ENCODE measurements at regions not wholly inside any gene's neighbourhood (a gene's known extent, or its start where the extent isn't known, plus 50 kb on each side); places are given as distances from the start of the nearest gene placed in this dataset.

GRCh38 chr4:135207531-135207930 is 1005.9 kb upstream of the PABPC4L start:
- no peak overlapping the region for H2AFZ ChIP-seq (ENCODE audit: low read depth, low read length, severe bottlenecking)
- H4K20me1 ChIP-seq (ENCODE audit: low read depth, low read length) = no peaks in the 10 kb centered on the region

GRCh38 chr4:135204311-135204710 is 1002.7 kb upstream of the PABPC4L start:
- no peaks in the 10 kb centered on the region for H3F3A ChIP-seq (ENCODE audit: insufficient read depth)
- H3K4me2 ChIP-seq (ENCODE audit: low read depth, low read length, poor library complexity, severe bottlenecking) = no peak overlapping the region
- H3K79me2 ChIP-seq (ENCODE audit: insufficient read depth, low read length) = no peaks in the 10 kb centered on the region
- H3K9me3 ChIP-seq (ENCODE audit: insufficient read depth, low read length) = no peaks in the 10 kb centered on the region
- no peaks in the 10 kb centered on the region for H3K9me2 ChIP-seq (replicated peaks; ENCODE audit: insufficient read depth, low read length)
- H3K27me3 ChIP-seq (ENCODE audit: low read length) = no peaks in the 10 kb centered on the region
- H3K4me3 ChIP-seq (ENCODE audit: insufficient read depth, low read length, poor library complexity, severe bottlenecking) = no peak overlapping the region
- H2AFZ ChIP-seq (ENCODE audit: low read depth, low read length, severe bottlenecking) = no peak overlapping the region
- H4K20me1 ChIP-seq (ENCODE audit: low read depth, low read length) = no peaks in the 10 kb centered on the region
- no peaks in the 10 kb centered on the region for H3K36me3 ChIP-seq (ENCODE audit: low read length)
- no peak overlapping the region for H3K27ac ChIP-seq (ENCODE audit: low read depth, low read length)
- no peak for TF ChIP-seq EZH2phosphoT487 (conservative IDR thresholded peaks at IDR 0.05; ENCODE audit: low read length)
- no peak for TF ChIP-seq CTCF (IDR thresholded peaks at IDR 0.05; ENCODE audit: insufficient read depth, low read length, poor library complexity, severe bottlenecking)
- no peak overlapping the region for H3K9ac ChIP-seq (ENCODE audit: low read length)

More at GRCh38 chr4:135207531-135207930, 1005.9 kb upstream of the PABPC4L start:
- no peak overlapping the region for H3K9ac ChIP-seq (ENCODE audit: low read length)
- H3K36me3 ChIP-seq (ENCODE audit: low read length) = no peaks in the 10 kb centered on the region
- H3K27ac ChIP-seq (ENCODE audit: low read depth, low read length) = no peak overlapping the region
- H3K27me3 ChIP-seq (ENCODE audit: low read length) = no peaks in the 10 kb centered on the region
- no peak overlapping the region for H3K4me3 ChIP-seq (ENCODE audit: insufficient read depth, low read length, poor library complexity, severe bottlenecking)
- no peaks in the 10 kb centered on the region for H3K9me2 ChIP-seq (replicated peaks; ENCODE audit: insufficient read depth, low read length)
- H3K4me2 ChIP-seq (ENCODE audit: low read depth, low read length, poor library complexity, severe bottlenecking) = no peak overlapping the region
- H3K9me3 ChIP-seq (ENCODE audit: insufficient read depth, low read length) = no peaks in the 10 kb centered on the region
- TF ChIP-seq EZH2phosphoT487 (conservative IDR thresholded peaks at IDR 0.05; ENCODE audit: low read length) (no peak), CTCF (IDR thresholded peaks at IDR 0.05; ENCODE audit: insufficient read depth, low read length, poor library complexity, severe bottlenecking) (no peak)
- H3K79me2 ChIP-seq (ENCODE audit: insufficient read depth, low read length) = no peaks in the 10 kb centered on the region
- H3F3A ChIP-seq (ENCODE audit: insufficient read depth) = no peaks in the 10 kb centered on the region

- Histone ChIP-seq H3F3A (ENCODE audit: insufficient read depth) (no peaks in the 10 kb centered on the region), H4K20me1 (ENCODE audit: low read depth, low read length) (no peaks in the 10 kb centered on the region), H2AFZ (ENCODE audit: low read depth, low read length, severe bottlenecking) (no peak overlapping the region), H3K9ac (ENCODE audit: low read length) (no peak overlapping the region), H3K4me3 (ENCODE audit: insufficient read depth, low read length, poor library complexity, severe bottlenecking) (no peak overlapping the region), H3K9me3 (ENCODE audit: insufficient read depth, low read length) (no peaks in the 10 kb centered on the region), H3K36me3 (ENCODE audit: low read length) (no peaks in the 10 kb centered on the region), H3K79me2 (ENCODE audit: insufficient read depth, low read length) (no peaks in the 10 kb centered on the region), H3K4me2 (ENCODE audit: low read depth, low read length, poor library complexity, severe bottlenecking) (no peak overlapping the region), H3K27me3 (ENCODE audit: low read length) (no peaks in the 10 kb centered on the region), H3K27ac (ENCODE audit: low read depth, low read length) (no peak overlapping the region), H3K9me2 (replicated peaks; ENCODE audit: insufficient read depth, low read length) (no peaks in the 10 kb centered on the region)
- TF ChIP-seq CTCF (IDR thresholded peaks at IDR 0.05; ENCODE audit: insufficient read depth, low read length, poor library complexity, severe bottlenecking) (no peak), EZH2phosphoT487 (conservative IDR thresholded peaks at IDR 0.05; ENCODE audit: low read length) (no peak)
Measured at GRCh38 chr4:135201081-135201480, 999.5 kb upstream of the PABPC4L start.

All from SU-DHL-6 (cell line).